GM23338 (cell line): ENCODE measurements at regions not wholly inside any gene's neighbourhood (a gene's known extent, or its start where the extent isn't known, plus 50 kb on each side); places are given as distances from the start of the nearest gene placed in this dataset.

Source experiments
- ATAC-seq: fragments of 200-7000 bp; cut with Tn5 transposase; 3 replicates; pipeline ENCODE4 v1.9.1; 2020
- DNase-seq: peaks from one replicate; pipeline ENCODE4 v3.0.0-alpha.2; 2015; ENCODE audit warnings: low spot score
- H2AFZ ChIP-seq: fragments of 200-600 bp; sonication (generic); 2 replicates; pipeline ENCODE4 v1.8.0; 2016; ENCODE audit warnings: antibody characterized with exemption, mild to moderate bottlenecking, moderate library complexity
- H3F3A ChIP-seq: fragments of 200-600 bp; sonication (generic); replicated peaks from 2 replicates; pipeline ENCODE4 v1.8.0; 2017; ENCODE audit warnings: antibody characterized with exemption, mixed run types, low read depth
- H3K27ac ChIP-seq: fragments of 200-600 bp; sonication (generic); 2 replicates; pipeline ENCODE4 v1.6.1; 2016; ENCODE audit warnings: low read depth
- H3K27me3 ChIP-seq: fragments of 200-600 bp; sonication (generic); 2 replicates; pipeline ENCODE4 v1.8.0; 2016; ENCODE audit warnings: mild to moderate bottlenecking, mixed run types, moderate library complexity; ENCODE audit not compliant: insufficient read depth
- H3K36me3 ChIP-seq: fragments of 200-600 bp; sonication (generic); 2 replicates; pipeline ENCODE4 v1.8.0; 2016; ENCODE audit warnings: mild to moderate bottlenecking; ENCODE audit not compliant: insufficient read depth
- H3K4me1 ChIP-seq: fragments of 200-600 bp; sonication (generic); 2 replicates; pipeline ENCODE4 v1.8.0; 2016; ENCODE audit warnings: mild to moderate bottlenecking, moderate library complexity; ENCODE audit not compliant: insufficient read depth
- H3K4me2 ChIP-seq: fragments of 200-600 bp; sonication (generic); 2 replicates; pipeline ENCODE4 v1.7.1; 2017; ENCODE audit warnings: mixed run types
- H3K4me3 ChIP-seq: fragments of 200-600 bp; sonication (generic); 2 replicates; pipeline ENCODE4 v1.6.1; 2016; ENCODE audit warnings: mixed run types
- H3K79me2 ChIP-seq: fragments of 200-600 bp; sonication (generic); replicated peaks from 2 replicates; pipeline ENCODE4 v1.8.0; 2017; ENCODE audit warnings: mild to moderate bottlenecking; ENCODE audit not compliant: insufficient read depth
- H3K9me2 ChIP-seq: fragments of 200-600 bp; sonication (generic); 2 replicates; pipeline ENCODE4 v1.8.0; 2017; ENCODE audit not compliant: insufficient read depth
- H4K20me1 ChIP-seq: fragments of 200-600 bp; sonication (generic); replicated peaks from 2 replicates; pipeline ENCODE4 v1.8.0; 2017; ENCODE audit warnings: mild to moderate bottlenecking; ENCODE audit not compliant: insufficient read depth
- H3K27ac Mint-ChIP-seq: 2 replicates; pipeline ENCODE4 v1.8.0; 2020; ENCODE audit warnings: inconsistent platforms, mild to moderate bottlenecking, moderate library complexity, mixed read lengths
- H3K27me3 Mint-ChIP-seq: 3 replicates; pipeline ENCODE4 v1.8.0; 2022; ENCODE audit warnings: low read depth, mild to moderate bottlenecking, moderate library complexity, mixed read lengths, inconsistent platforms; ENCODE audit not compliant: insufficient read depth, poor library complexity
- H3K36me3 Mint-ChIP-seq: 3 replicates; pipeline ENCODE4 v1.8.0; 2021; ENCODE audit warnings: low read depth, mild to moderate bottlenecking, inconsistent platforms, moderate library complexity, mixed read lengths
- H3K4me1 Mint-ChIP-seq: 3 replicates; pipeline ENCODE4 v1.8.0; 2020; ENCODE audit warnings: mild to moderate bottlenecking, inconsistent platforms, mixed read lengths
- H3K4me3 Mint-ChIP-seq: 3 replicates; pipeline ENCODE4 v1.8.0; 2021; ENCODE audit warnings: moderate library complexity, mild to moderate bottlenecking, inconsistent platforms, mixed read lengths
- H3K9me3 Mint-ChIP-seq: 3 replicates; pipeline ENCODE4 v1.8.0; 2020; ENCODE audit warnings: moderate library complexity, mild to moderate bottlenecking, inconsistent platforms, mixed read lengths
- CREB1 ChIP-seq: fragments of 250-450 bp; sonication (Bioruptor Pico); IDR thresholded peaks from 2 replicates; pipeline ENCODE4 v1.5.0; 2020; ENCODE audit warnings: low read depth, mild to moderate bottlenecking, moderate library complexity
- ETS1 ChIP-seq: IDR thresholded peaks from 2 replicates; pipeline ENCODE4 v1.6.1; 2016; ENCODE audit warnings: antibody characterized with exemption
- EZH2 ChIP-seq: fragments of 200-600 bp; sonication (generic); IDR thresholded peaks from one replicate; pipeline ENCODE4 v1.8.0; 2017; ENCODE audit warnings: antibody characterized with exemption, mild to moderate bottlenecking, low read depth; ENCODE audit not compliant: unreplicated experiment
- EZH2phosphoT487 ChIP-seq: fragments of 200-600 bp; sonication (generic); IDR thresholded peaks from one replicate; pipeline ENCODE4 v1.8.1; 2018; ENCODE audit warnings: antibody characterized with exemption; ENCODE audit not compliant: unreplicated experiment
- JUNB ChIP-seq: IDR thresholded peaks from one replicate; pipeline ENCODE4 v1.6.1; 2016; ENCODE audit warnings: antibody characterized with exemption; ENCODE audit not compliant: unreplicated experiment
- NANOG ChIP-seq: IDR thresholded peaks from 2 replicates; pipeline ENCODE4 v1.6.1; 2016; ENCODE audit warnings: antibody characterized with exemption, borderline replicate concordance
- POLR2AphosphoS5 ChIP-seq: IDR thresholded peaks from 2 replicates; pipeline ENCODE4 v1.6.1; 2016; ENCODE audit warnings: antibody characterized with exemption, low read depth
- REST ChIP-seq: IDR thresholded peaks from one replicate; pipeline ENCODE4 v1.6.1; 2018; ENCODE audit warnings: antibody characterized with exemption; ENCODE audit not compliant: unreplicated experiment
- STAT1 ChIP-seq: IDR thresholded peaks from one replicate; pipeline ENCODE4 v1.6.1; 2016; ENCODE audit warnings: antibody characterized with exemption; ENCODE audit not compliant: unreplicated experiment
- ZNF114 ChIP-seq: fragments of 250-450 bp; sonication (Bioruptor Pico); IDR thresholded peaks from 2 replicates; pipeline ENCODE4 v1.5.0; 2020; ENCODE audit warnings: mild to moderate bottlenecking, moderate library complexity
- ZNF331 ChIP-seq: fragments of 250-450 bp; sonication (Bioruptor Pico); IDR thresholded peaks from 2 replicates; pipeline ENCODE4 v1.5.0; 2020; ENCODE audit warnings: low read depth, mild to moderate bottlenecking, moderate library complexity
- TF ChIP-seq, protein P1 (sequence below): fragments of 250-450 bp; sonication (Bioruptor Pico); IDR thresholded peaks from 2 replicates; pipeline ENCODE4 v1.5.0; 2020; ENCODE audit warnings: mild to moderate bottlenecking, moderate library complexity
- TF ChIP-seq, protein P2 (sequence below), 2 experiments: fragments of 200-600 bp in 1 of 2; sonication (generic) in 1 of 2; conservative IDR thresholded peaks; 2 replicates each; pipeline versions ENCODE4 v1.5.1 to v1.6.1; 2016 to 2017; ENCODE audit warnings: antibody characterized with exemption in 2 of 2, low read depth in 2 of 2, mild to moderate bottlenecking in 2 of 2, moderate library complexity in 1 of 2

GRCh38 chr4:3385711-3386420, 55.9 kb upstream of the HGFAC start:
- DNase-seq (no peak), ATAC-seq (no peak)
- peaks cover 10% of the 10 kb centered on the region for H3K36me3 Mint-ChIP-seq
- 0 out of 2 replicates have a peak overlapping the region, but pooled peaks have one; percentile 9 for H3K27ac ChIP-seq
- no peak overlapping the region for H3K4me3 ChIP-seq
- no peak overlapping the region for H2AFZ ChIP-seq
- H3K79me2 ChIP-seq, result no peaks in the 10 kb centered on the region
- peaks cover 54% of the 10 kb centered on the region for H3K4me1 Mint-ChIP-seq
- H3K4me1 ChIP-seq, result peaks cover 36% of the 10 kb centered on the region
- no peaks in the 10 kb centered on the region for H3K27me3 ChIP-seq
- no peaks in the 10 kb centered on the region for H4K20me1 ChIP-seq
- H3K9me2 ChIP-seq, result no peaks in the 10 kb centered on the region
- no peak overlapping the region for H3K27ac Mint-ChIP-seq
- peaks cover 14% of the 10 kb centered on the region for H3K27me3 Mint-ChIP-seq
- H3F3A ChIP-seq, result no peaks in the 10 kb centered on the region
- H3K4me2 ChIP-seq, result no peak overlapping the region
- no peaks in the 10 kb centered on the region; the same call in 1 of the 2 replicates for H3K36me3 ChIP-seq
- peaks cover 14% of the 10 kb centered on the region for H3K9me3 Mint-ChIP-seq
- no peak overlapping the region; the same call in 2 of the 3 replicates for H3K4me3 Mint-ChIP-seq
- TF ChIP-seq, protein P1, sequence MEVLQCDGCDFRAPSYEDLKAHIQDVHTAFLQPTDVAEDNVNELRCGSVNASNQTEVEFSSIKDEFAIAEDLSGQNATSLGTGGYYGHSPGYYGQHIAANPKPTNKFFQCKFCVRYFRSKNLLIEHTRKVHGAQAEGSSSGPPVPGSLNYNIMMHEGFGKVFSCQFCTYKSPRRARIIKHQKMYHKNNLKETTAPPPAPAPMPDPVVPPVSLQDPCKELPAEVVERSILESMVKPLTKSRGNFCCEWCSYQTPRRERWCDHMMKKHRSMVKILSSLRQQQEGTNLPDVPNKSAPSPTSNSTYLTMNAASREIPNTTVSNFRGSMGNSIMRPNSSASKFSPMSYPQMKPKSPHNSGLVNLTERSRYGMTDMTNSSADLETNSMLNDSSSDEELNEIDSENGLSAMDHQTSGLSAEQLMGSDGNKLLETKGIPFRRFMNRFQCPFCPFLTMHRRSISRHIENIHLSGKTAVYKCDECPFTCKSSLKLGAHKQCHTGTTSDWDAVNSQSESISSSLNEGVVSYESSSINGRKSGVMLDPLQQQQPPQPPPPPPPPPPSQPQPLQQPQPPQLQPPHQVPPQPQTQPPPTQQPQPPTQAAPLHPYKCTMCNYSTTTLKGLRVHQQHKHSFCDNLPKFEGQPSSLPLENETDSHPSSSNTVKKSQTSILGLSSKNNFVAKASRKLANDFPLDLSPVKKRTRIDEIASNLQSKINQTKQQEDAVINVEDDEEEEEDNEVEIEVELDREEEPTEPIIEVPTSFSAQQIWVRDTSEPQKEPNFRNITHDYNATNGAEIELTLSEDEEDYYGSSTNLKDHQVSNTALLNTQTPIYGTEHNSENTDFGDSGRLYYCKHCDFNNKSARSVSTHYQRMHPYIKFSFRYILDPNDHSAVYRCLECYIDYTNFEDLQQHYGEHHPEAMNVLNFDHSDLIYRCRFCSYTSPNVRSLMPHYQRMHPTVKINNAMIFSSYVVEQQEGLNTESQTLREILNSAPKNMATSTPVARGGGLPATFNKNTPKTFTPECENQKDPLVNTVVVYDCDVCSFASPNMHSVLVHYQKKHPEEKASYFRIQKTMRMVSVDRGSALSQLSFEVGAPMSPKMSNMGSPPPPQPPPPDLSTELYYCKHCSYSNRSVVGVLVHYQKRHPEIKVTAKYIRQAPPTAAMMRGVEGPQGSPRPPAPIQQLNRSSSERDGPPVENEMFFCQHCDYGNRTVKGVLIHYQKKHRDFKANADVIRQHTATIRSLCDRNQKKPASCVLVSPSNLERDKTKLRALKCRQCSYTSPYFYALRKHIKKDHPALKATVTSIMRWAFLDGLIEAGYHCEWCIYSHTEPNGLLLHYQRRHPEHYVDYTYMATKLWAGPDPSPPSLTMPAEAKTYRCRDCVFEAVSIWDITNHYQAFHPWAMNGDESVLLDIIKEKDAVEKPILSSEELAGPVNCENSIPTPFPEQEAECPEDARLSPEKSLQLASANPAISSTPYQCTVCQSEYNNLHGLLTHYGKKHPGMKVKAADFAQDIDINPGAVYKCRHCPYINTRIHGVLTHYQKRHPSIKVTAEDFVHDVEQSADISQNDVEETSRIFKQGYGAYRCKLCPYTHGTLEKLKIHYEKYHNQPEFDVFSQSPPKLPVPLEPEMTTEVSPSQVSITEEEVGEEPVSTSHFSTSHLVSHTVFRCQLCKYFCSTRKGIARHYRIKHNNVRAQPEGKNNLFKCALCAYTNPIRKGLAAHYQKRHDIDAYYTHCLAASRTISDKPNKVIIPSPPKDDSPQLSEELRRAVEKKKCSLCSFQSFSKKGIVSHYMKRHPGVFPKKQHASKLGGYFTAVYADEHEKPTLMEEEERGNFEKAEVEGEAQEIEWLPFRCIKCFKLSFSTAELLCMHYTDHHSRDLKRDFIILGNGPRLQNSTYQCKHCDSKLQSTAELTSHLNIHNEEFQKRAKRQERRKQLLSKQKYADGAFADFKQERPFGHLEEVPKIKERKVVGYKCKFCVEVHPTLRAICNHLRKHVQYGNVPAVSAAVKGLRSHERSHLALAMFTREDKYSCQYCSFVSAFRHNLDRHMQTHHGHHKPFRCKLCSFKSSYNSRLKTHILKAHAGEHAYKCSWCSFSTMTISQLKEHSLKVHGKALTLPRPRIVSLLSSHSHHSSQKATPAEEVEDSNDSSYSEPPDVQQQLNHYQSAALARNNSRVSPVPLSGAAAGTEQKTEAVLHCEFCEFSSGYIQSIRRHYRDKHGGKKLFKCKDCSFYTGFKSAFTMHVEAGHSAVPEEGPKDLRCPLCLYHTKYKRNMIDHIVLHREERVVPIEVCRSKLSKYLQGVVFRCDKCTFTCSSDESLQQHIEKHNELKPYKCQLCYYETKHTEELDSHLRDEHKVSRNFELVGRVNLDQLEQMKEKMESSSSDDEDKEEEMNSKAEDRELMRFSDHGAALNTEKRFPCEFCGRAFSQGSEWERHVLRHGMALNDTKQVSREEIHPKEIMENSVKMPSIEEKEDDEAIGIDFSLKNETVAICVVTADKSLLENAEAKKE, result no peak
- no peak for TF ChIP-seq EZH2phosphoT487
- TF ChIP-seq STAT1, result no peak
- no peak for TF ChIP-seq ETS1
- TF ChIP-seq CREB1 (CRISPR knock-in tag), result no peak
- TF ChIP-seq POLR2AphosphoS5, result no peak
- TF ChIP-seq NANOG, result no peak
- TF ChIP-seq ZNF114 (CRISPR knock-in tag), result no peak
- TF ChIP-seq ZNF331 (CRISPR knock-in tag), result no peak
- no peak for TF ChIP-seq REST
- no peak for TF ChIP-seq JUNB
- no peak for TF ChIP-seq EZH2
- TF ChIP-seq, protein P2, sequence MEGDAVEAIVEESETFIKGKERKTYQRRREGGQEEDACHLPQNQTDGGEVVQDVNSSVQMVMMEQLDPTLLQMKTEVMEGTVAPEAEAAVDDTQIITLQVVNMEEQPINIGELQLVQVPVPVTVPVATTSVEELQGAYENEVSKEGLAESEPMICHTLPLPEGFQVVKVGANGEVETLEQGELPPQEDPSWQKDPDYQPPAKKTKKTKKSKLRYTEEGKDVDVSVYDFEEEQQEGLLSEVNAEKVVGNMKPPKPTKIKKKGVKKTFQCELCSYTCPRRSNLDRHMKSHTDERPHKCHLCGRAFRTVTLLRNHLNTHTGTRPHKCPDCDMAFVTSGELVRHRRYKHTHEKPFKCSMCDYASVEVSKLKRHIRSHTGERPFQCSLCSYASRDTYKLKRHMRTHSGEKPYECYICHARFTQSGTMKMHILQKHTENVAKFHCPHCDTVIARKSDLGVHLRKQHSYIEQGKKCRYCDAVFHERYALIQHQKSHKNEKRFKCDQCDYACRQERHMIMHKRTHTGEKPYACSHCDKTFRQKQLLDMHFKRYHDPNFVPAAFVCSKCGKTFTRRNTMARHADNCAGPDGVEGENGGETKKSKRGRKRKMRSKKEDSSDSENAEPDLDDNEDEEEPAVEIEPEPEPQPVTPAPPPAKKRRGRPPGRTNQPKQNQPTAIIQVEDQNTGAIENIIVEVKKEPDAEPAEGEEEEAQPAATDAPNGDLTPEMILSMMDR (conservative IDR thresholded peaks at IDR 0.05; ENCODE audit: low read depth in 2 of 2), result no peak
